T-helper 1 cell treated with Interleukin-12 subunit alpha and Interleukin-12 subunit beta and Interleukin-4 antibody, amounts not matched to agents 30 μg/mL and 1 μg/mL, for 36 hours (primary cell): ENCODE measurements at regions not wholly inside any gene's neighbourhood (a gene's known extent, or its start where the extent isn't known, plus 50 kb on each side); places are given as distances from the start of the nearest gene placed in this dataset.

ENCODE experiments used
- H3K27ac Mint-ChIP-seq: one replicate; pipeline ENCODE4 v1.8.0; 2021; ENCODE audit warnings: mild to moderate bottlenecking, mixed read lengths
- H3K27me3 Mint-ChIP-seq: one replicate; pipeline ENCODE4 v1.8.0; 2021; ENCODE audit warnings: low read depth, mixed read lengths
- H3K36me3 Mint-ChIP-seq: one replicate; pipeline ENCODE4 v1.8.0; 2021; ENCODE audit warnings: low read depth, mixed read lengths
- H3K4me1 Mint-ChIP-seq: one replicate; pipeline ENCODE4 v1.8.0; 2021; ENCODE audit warnings: low read depth, mixed read lengths
- H3K4me3 Mint-ChIP-seq: one replicate; pipeline ENCODE4 v1.8.0; 2021; ENCODE audit warnings: mild to moderate bottlenecking, moderate library complexity, mixed read lengths
- H3K9me3 Mint-ChIP-seq: one replicate; pipeline ENCODE4 v1.8.0; 2021; ENCODE audit warnings: mixed read lengths

- Mint-ChIP-seq H3K27me3 (peaks cover 4% of the 10 kb centered on the region), H3K4me1 (no peaks in the 10 kb centered on the region), H3K9me3 (no peaks in the 10 kb centered on the region), H3K27ac (no peak overlapping the region), H3K36me3 (no peaks in the 10 kb centered on the region), H3K4me3 (no peak overlapping the region)
These were observed 56.0 kb upstream of the FAM174A start for GRCh38 chr5:100479079-100479688.

DNA sequence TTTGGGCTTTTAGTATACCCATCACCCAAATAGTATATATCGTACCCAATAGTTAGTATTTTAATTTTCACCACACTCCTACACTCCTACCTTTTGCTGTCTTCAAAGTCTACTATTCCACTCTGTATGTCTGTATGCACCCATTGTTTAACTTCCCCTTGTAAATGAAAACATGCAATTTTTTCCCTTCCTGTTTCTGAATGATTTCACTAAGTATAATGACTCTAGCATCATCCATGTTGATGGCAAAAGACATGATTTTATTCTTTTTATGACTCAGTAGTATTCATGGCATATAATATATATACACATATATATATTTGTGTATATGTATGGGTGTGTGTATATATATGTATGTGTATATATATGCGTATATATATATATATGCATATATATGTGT is 63.1 kb upstream of the FAM174A start:
- H3K27me3 Mint-ChIP-seq = no peaks in the 10 kb centered on the region
- H3K4me1 Mint-ChIP-seq = no peaks in the 10 kb centered on the region
- no peak overlapping the region for H3K4me3 Mint-ChIP-seq
- H3K36me3 Mint-ChIP-seq = no peaks in the 10 kb centered on the region
- no peaks in the 10 kb centered on the region for H3K9me3 Mint-ChIP-seq
- no peak overlapping the region for H3K27ac Mint-ChIP-seq

DNA sequence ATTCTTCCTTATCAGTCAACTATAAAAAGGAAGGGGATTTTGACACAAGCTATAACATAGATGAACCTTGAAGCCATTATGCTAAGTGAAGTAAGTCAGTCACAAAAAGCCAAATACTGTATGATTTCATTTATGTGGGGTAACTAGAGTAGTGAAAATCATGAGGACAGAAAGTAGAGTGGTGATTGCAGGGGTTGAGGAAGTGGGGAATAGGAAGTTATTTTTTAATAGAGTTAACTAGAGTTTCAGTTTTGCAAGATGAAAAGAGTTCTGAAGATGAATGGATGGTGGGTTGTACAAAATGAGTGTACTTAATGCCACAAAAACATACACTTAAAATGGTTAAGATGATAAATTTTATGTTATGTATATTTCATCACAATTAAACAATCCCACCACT is 65.4 kb upstream of the FAM174A start:
- Mint-ChIP-seq H3K27ac (no peak overlapping the region), H3K36me3 (no peaks in the 10 kb centered on the region), H3K9me3 (no peaks in the 10 kb centered on the region), H3K4me3 (no peak overlapping the region), H3K4me1 (no peaks in the 10 kb centered on the region), H3K27me3 (no peaks in the 10 kb centered on the region)

GRCh38 chr5:100464418-100464817 is 70.8 kb upstream of the FAM174A start:
- Mint-ChIP-seq H3K9me3 (no peaks in the 10 kb centered on the region), H3K4me3 (no peak overlapping the region), H3K27ac (no peak overlapping the region), H3K4me1 (no peaks in the 10 kb centered on the region), H3K27me3 (no peaks in the 10 kb centered on the region), H3K36me3 (no peaks in the 10 kb centered on the region)

DNA sequence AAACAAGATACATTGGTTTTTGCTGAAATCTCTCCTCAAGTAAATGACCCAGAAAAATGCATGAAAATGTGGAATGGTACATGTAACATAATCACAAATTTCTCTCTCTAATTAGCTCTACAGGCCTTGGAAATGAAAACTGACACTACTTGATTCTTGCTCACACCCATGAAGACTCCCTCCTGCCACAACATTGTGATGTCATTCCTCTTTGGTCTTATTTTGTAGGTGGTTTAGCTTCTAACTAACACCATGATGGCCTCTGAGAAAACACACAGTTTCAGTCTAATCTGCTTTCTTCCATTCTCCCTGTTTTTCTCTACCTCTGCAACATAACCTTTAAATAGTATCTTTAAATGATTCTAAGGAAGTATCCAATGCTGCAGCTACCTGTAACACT is 78.6 kb upstream of the FAM174A start:
- H3K27ac Mint-ChIP-seq = no peak overlapping the region
- no peak overlapping the region for H3K4me3 Mint-ChIP-seq
- no peaks in the 10 kb centered on the region for H3K9me3 Mint-ChIP-seq
- H3K4me1 Mint-ChIP-seq = no peaks in the 10 kb centered on the region
- H3K36me3 Mint-ChIP-seq = no peaks in the 10 kb centered on the region
- no peaks in the 10 kb centered on the region for H3K27me3 Mint-ChIP-seq

- no peaks in the 10 kb centered on the region for H3K9me3 Mint-ChIP-seq
These were observed 83.0 kb upstream of the FAM174A start for GRCh38 chr5:100452126-100452525.

DNA sequence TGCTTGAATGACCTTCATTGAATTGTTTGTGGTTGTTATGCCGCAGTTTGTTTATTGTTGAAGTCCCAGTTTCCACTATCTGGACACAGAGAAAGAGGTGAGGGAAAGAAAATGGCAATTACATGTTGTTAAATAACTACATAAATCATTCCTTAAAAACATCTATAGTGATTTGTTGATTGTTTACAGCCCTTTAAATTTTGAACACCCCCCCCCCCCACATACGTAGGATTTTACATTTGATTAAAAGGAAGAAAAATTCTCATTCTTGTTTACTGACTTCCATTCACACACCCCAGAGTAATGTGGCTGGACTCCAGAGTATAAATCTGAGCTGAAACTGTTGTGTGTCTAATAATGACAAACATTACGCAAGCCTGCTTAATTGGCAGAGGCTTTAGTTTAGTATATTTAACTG is 87.1 kb upstream of the FAM174A start:
- no peak overlapping the region for H3K27ac Mint-ChIP-seq
- H3K9me3 Mint-ChIP-seq = no peaks in the 10 kb centered on the region
- H3K27me3 Mint-ChIP-seq = no peaks in the 10 kb centered on the region
- H3K4me3 Mint-ChIP-seq = no peak overlapping the region
- H3K4me1 Mint-ChIP-seq = no peaks in the 10 kb centered on the region
- H3K36me3 Mint-ChIP-seq = no peaks in the 10 kb centered on the region

More at GRCh38 chr5:100452126-100452525, 83.0 kb upstream of the FAM174A start:
- Mint-ChIP-seq H3K4me1 (no peaks in the 10 kb centered on the region), H3K36me3 (no peaks in the 10 kb centered on the region), H3K27me3 (no peaks in the 10 kb centered on the region), H3K4me3 (no peak overlapping the region), H3K27ac (no peak overlapping the region)

DNA sequence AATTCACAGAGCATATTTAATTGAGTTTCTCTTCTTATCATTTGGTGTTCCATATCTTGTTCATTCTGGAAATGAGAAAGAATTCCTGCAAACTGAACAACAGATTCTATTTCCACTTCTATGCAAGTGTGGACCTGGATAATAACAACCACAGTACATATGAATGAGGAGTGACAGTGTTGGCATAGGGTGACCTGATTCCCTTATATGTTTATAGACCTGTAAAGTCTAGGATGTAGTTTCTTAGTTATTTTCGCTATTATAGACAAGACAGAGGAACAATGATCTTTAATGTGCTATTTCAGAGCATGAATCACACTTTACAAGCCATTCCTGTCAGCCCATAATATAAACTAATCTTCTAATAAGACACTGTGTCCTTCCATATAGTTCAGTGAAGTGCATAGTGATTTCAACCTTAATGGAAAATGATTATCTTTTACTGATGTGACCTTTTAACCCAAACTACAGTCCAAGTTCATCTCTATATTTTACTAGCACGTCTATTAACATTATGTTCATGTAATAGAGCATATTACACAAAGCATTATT is 88.2 kb upstream of the FAM174A start:
- Mint-ChIP-seq H3K4me1 (no peaks in the 10 kb centered on the region), H3K36me3 (no peaks in the 10 kb centered on the region), H3K9me3 (no peaks in the 10 kb centered on the region), H3K27ac (no peak overlapping the region), H3K27me3 (no peaks in the 10 kb centered on the region), H3K4me3 (no peak overlapping the region)

- H3K9me3 Mint-ChIP-seq = no peaks in the 10 kb centered on the region
- H3K27me3 Mint-ChIP-seq = no peaks in the 10 kb centered on the region
- no peak overlapping the region for H3K27ac Mint-ChIP-seq
- H3K4me3 Mint-ChIP-seq = no peak overlapping the region
- H3K4me1 Mint-ChIP-seq = no peaks in the 10 kb centered on the region
- H3K36me3 Mint-ChIP-seq = no peaks in the 10 kb centered on the region
These were observed 90.2 kb upstream of the FAM174A start for GRCh38 chr5:100444961-100445360.

GRCh38 chr5:100434815-100435214 is 100.4 kb upstream of the FAM174A start:
- Mint-ChIP-seq H3K9me3 (no peaks in the 10 kb centered on the region), H3K4me1 (no peaks in the 10 kb centered on the region), H3K4me3 (no peak overlapping the region), H3K27me3 (no peaks in the 10 kb centered on the region), H3K36me3 (no peaks in the 10 kb centered on the region), H3K27ac (no peak overlapping the region)

DNA sequence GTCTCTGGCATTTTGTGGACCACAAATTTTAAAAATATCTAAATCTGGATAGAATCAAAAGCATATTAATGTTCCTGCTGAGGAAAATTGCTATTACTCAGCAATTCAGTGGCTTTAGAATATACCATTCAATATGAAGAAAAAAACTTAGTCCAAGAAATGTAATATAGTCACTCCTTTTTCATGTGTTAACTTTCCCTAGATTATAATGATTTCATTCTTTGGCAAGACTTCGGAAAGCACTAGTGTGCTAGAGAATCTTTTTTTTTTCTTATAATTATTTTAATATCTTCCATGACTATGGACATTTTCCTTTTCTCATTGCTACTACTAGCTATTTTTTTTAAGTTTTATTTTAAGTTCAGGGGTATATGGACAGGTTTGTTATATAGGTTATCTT is 102.4 kb upstream of the FAM174A start:
- Mint-ChIP-seq H3K36me3 (no peaks in the 10 kb centered on the region), H3K27me3 (no peaks in the 10 kb centered on the region), H3K4me1 (no peaks in the 10 kb centered on the region), H3K27ac (no peak overlapping the region), H3K4me3 (no peak overlapping the region), H3K9me3 (no peaks in the 10 kb centered on the region)

GRCh38 chr5:100430268-100431195 is 104.6 kb upstream of the FAM174A start:
- Mint-ChIP-seq H3K27me3 (no peaks in the 10 kb centered on the region), H3K4me3 (no peak overlapping the region), H3K4me1 (no peaks in the 10 kb centered on the region), H3K9me3 (no peaks in the 10 kb centered on the region), H3K36me3 (no peaks in the 10 kb centered on the region), H3K27ac (no peak overlapping the region)

DNA sequence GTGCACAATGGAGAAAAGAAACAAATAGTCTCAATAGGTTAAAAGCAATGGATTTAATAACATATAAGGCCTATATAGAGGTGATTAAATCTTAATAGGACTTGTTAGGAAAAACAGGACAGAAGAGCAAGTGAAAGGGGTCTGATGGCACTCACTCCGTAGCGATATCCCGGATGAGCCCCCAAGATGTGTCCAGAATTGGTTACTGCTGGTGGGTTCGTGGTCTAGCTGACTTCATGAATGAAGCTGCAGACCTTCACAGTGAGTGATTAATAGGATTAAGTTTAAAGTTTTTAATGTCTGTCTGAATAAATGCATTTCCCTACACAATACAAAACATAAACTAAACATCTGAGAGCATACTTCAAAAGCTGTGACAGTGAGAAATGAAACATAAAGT is 110.4 kb upstream of the FAM174A start:
- Mint-ChIP-seq H3K4me3 (no peak overlapping the region), H3K36me3 (no peaks in the 10 kb centered on the region), H3K9me3 (peaks cover 7% of the 10 kb centered on the region), H3K4me1 (no peaks in the 10 kb centered on the region), H3K27me3 (no peaks in the 10 kb centered on the region), H3K27ac (no peak overlapping the region)

GRCh38 chr5:100424017-100424416 is 111.2 kb upstream of the FAM174A start:
- Mint-ChIP-seq H3K27ac (no peak overlapping the region), H3K4me1 (no peaks in the 10 kb centered on the region), H3K9me3 (peaks cover 7% of the 10 kb centered on the region), H3K36me3 (no peaks in the 10 kb centered on the region), H3K4me3 (no peak overlapping the region), H3K27me3 (no peaks in the 10 kb centered on the region)

GRCh38 chr5:100423330-100423729 is 111.8 kb upstream of the FAM174A start:
- Mint-ChIP-seq H3K27me3 (no peaks in the 10 kb centered on the region), H3K9me3 (peaks cover 7% of the 10 kb centered on the region), H3K4me1 (no peaks in the 10 kb centered on the region), H3K27ac (no peak overlapping the region), H3K4me3 (no peak overlapping the region), H3K36me3 (no peaks in the 10 kb centered on the region)
